ENCODE measurements at regions not wholly inside any gene's neighbourhood (a gene's known extent, or its start where the extent isn't known, plus 50 kb on each side); places are given as distances from the start of the nearest gene placed in this dataset.
"Not testable (repeated sequence)": the region's sequence is repeated elsewhere in the genome, so short reads cannot be mapped to it uniquely, and the experiment has no call there.

GRCh38 chr6:10128721-10129120 lies 286.2 kb downstream of the TFAP2A start:
- DNase-seq (ENCODE audit: low spot score): no peak

GRCh38 chr6:10122164-10122563 lies 292.7 kb downstream of the TFAP2A start:
- DNase-seq (ENCODE audit: low spot score): no peak

- DNase-seq (ENCODE audit: low spot score): no peak
Measured at GRCh38 chr6:10112871-10113549, 301.9 kb downstream of the TFAP2A start.

GRCh38 chr6:10111975-10112374 lies 302.9 kb downstream of the TFAP2A start:
- no peak for DNase-seq (ENCODE audit: low spot score)

- DNase-seq (ENCODE audit: low spot score): no peak
Measured at GRCh38 chr6:10101551-10102252, 313.2 kb downstream of the TFAP2A start.

- DNase-seq (ENCODE audit: low spot score): no peak
Measured at GRCh38 chr6:10099529-10100140, 315.2 kb downstream of the TFAP2A start.

GRCh38 chr6:10098756-10099528 lies 315.9 kb downstream of the TFAP2A start:
- no peak for DNase-seq (ENCODE audit: low spot score)

- DNase-seq (ENCODE audit: low spot score): no peak
Measured at GRCh38 chr6:10093282-10093681, 321.6 kb downstream of the TFAP2A start.

- no peak for DNase-seq (ENCODE audit: low spot score)
Measured at GRCh38 chr6:10084111-10084986, 330.5 kb downstream of the TFAP2A start.

GRCh38 chr6:10082385-10082784 lies 332.5 kb downstream of the TFAP2A start:
- DNase-seq (ENCODE audit: low spot score): no peak

- DNase-seq (ENCODE audit: low spot score): no peak
Measured at GRCh38 chr6:10081957-10082356, 332.9 kb downstream of the TFAP2A start.

- DNase-seq (ENCODE audit: low spot score): no peak
Measured at GRCh38 chr6:10081075-10081474, 333.8 kb downstream of the TFAP2A start.

- DNase-seq (ENCODE audit: low spot score): no peak
Measured at GRCh38 chr6:10080561-10080960, 334.3 kb downstream of the TFAP2A start.

- DNase-seq (ENCODE audit: low spot score): no peak
Measured at GRCh38 chr6:10078581-10078980, 336.3 kb downstream of the TFAP2A start.

GRCh38 chr6:10074726-10075125 lies 340.1 kb downstream of the TFAP2A start:
- DNase-seq (ENCODE audit: low spot score): not testable (repeated sequence)

- no peak for DNase-seq (ENCODE audit: low spot score)
Measured at GRCh38 chr6:10073341-10073740, 341.5 kb downstream of the TFAP2A start.

- DNase-seq (ENCODE audit: low spot score): no peak
Measured at GRCh38 chr6:10071631-10072220, 343.1 kb downstream of the TFAP2A start.

- DNase-seq (ENCODE audit: low spot score): no peak
Measured at GRCh38 chr6:10060004-10060403, 354.9 kb downstream of the TFAP2A start.

GRCh38 chr6:10054672-10055071 lies 360.2 kb downstream of the TFAP2A start:
- DNase-seq (ENCODE audit: low spot score): no peak

- DNase-seq (ENCODE audit: low spot score): no peak
Measured at GRCh38 chr6:10051283-10051682, 363.6 kb downstream of the TFAP2A start.
